Jurkat, Clone E6-1 (cell line): ENCODE measurements at regions not wholly inside any gene's neighbourhood (a gene's known extent, or its start where the extent isn't known, plus 50 kb on each side); places are given as distances from the start of the nearest gene placed in this dataset.
"Not testable (repeated sequence)": the region's sequence is repeated elsewhere in the genome, so short reads cannot be mapped to it uniquely, and the experiment has no call there.

Experiments
- DNase-seq: peaks from one replicate; pipeline ENCODE4 v3.0.0-alpha.2; 2011; ENCODE audit warnings: low read depth, low spot score
- H3K4me3 ChIP-seq: 2 replicates; pipeline ENCODE4 v1.5.1; 2011; ENCODE audit warnings: mild to moderate bottlenecking, low read length, control low read depth, moderate library complexity

- no peak overlapping the region for H3K4me3 ChIP-seq
- no peak for DNase-seq
Observed at GRCh38 chr3:176087066-176087697, 1110.1 kb downstream of the TBL1XR1 start.

DNA sequence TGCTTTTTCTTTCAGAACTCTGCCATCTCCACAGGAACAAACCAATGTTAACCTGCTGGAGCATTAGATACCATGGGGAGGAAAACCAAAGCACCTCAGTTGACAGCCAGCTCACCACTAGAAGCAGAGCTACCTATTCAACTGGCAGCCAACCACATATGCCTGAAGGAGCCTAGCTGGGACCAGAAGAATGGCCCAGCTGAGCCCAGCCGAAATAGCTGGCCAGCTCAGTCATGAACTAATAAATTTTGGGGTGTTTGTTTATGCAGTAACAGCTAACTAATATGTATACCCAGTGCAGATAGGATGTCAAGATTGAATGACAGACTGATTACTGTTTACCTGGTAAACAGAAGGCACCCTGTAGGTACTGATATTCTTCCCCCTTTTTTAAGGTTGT, 1117.5 kb downstream of the TBL1XR1 start:
- DNase-seq: no peak
- H3K4me3 ChIP-seq: no peak overlapping the region

GRCh38 chr3:176078906-176079305, 1118.4 kb downstream of the TBL1XR1 start:
- DNase-seq: no peak

DNA sequence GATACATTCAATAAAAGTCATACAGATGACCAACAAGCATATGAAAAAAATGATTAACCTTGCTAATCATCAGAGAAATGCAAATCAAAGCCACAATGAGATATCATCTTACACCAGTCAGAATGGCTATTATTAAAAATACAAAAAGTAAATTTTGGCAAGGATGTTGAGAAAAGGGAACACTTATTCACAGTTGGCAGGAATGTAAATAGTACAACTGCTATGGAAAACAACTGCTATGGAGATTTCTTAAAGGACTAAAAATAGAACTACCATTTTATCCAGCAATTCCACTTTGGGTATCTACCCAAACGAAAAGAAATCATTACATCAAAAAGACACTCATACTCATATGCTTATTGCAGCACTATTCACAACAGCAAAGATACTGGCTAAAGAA, 1121.8 kb downstream of the TBL1XR1 start:
- no peak for DNase-seq

More at GRCh38 chr3:176078906-176079305, 1118.4 kb downstream of the TBL1XR1 start:
- no peak overlapping the region for H3K4me3 ChIP-seq

DNA sequence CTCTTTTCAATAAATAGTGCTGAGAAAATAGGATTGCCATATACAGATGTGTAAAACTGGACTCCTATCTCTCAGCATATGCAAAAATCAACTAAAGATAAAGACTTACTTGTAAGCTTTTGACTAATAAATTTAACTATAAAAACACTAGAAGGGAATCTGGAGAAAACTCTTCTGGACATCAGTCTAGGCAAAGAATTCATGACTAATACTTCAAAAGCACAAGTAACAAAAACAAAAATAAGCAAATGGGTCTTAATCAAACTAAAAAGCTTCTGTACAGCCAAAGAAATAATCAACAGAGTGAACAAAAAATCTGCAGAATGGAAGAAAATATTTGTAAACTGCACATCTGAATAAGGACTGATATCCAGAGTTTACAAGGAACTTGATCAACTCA, 1122.2 kb downstream of the TBL1XR1 start:
- no peak overlapping the region for H3K4me3 ChIP-seq
- DNase-seq: no peak

More for the DNA sequence above, 1121.8 kb downstream of the TBL1XR1 start:
- H3K4me3 ChIP-seq: no peak overlapping the region

DNA sequence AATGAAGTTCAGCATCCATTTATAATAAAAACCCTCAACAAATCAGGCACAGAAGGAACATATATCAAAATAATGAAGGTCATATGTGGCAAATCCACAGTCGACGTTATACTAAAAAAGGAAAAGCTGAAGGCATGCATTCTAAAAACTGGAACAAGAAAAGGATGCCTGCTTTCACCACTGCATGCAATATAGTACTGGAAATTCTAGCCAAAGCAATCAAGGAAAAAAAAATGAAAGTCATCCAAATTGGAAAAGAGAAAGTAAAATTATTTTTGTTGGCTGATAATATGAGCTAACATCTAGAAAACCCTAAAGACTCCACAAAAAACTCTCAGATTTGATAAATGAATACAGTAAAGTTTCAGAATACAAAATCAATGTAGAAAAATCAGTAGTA, 1123.2 kb downstream of the TBL1XR1 start:
- DNase-seq: no peak
- no peak overlapping the region for H3K4me3 ChIP-seq

DNA sequence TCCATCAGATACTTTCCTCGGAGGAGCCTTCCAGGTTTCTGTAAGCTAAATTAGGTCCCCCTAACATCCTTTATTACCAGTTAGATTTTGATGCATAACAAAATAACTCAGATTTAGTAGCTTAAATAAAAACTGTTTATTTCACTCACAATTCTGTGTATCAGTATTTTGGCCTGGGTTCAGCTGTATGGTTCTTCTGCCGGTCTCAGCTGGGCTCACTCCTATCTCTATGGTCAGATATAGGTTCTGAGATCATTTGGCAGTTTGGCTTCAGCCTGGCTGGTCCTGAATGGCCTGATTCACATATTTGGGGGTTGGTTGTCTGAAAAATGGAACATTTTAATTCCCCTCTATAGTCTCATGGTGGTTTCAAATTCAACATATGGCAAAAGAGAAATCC, 1125.3 kb downstream of the TBL1XR1 start:
- no peak overlapping the region for H3K4me3 ChIP-seq
- no peak for DNase-seq

- H3K4me3 ChIP-seq: no peak overlapping the region
- DNase-seq: no peak
Observed at GRCh38 chr3:176068750-176069149, 1128.5 kb downstream of the TBL1XR1 start.

DNA sequence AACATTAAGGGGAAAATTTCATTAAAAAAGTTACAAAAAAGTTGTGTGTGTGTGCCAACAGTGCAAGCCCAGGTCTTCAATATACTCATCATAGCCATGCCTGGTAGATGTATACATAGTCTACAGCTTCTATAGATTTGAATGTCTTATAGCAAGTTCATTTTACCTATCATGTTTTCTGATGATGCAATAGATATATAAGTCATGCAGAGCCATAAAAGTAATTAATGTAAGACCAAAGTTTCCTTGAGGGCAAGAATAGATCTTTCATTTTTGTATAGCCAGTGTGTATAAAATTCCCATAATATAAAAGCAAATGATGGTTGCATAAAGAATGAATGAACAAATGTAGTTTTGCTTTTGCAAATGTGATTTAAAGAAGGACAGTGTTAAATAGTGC, 1138.4 kb downstream of the TBL1XR1 start:
- DNase-seq: no peak

GRCh38 chr3:176055836-176056235, 1141.4 kb downstream of the TBL1XR1 start:
- DNase-seq: no peak
- no peak overlapping the region for H3K4me3 ChIP-seq

More for the DNA sequence above, 1138.4 kb downstream of the TBL1XR1 start:
- no peak overlapping the region for H3K4me3 ChIP-seq

- H3K4me3 ChIP-seq: no peak overlapping the region
- no peak for DNase-seq
Observed at GRCh38 chr3:176051766-176052165, 1145.5 kb downstream of the TBL1XR1 start.

DNA sequence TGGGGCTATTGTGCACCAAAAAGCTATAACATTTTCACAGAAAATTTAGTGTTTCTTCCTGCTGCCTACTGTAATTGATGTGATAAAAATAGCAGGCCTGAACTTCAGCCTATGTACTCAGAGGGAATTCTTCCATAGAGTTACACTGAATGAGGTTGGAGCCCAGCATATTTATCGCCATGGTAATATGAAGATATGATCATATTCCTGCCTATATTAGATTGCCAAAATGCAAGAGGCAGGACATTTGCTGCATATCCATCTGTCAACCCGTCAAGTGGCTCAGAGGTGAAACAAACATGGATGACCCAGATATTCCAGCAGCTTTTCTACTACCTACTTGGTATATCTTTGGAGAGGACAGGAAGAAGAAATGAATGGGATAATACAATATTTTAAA, 1150.6 kb downstream of the TBL1XR1 start:
- H3K4me3 ChIP-seq: no peak overlapping the region
- DNase-seq: no peak

DNA sequence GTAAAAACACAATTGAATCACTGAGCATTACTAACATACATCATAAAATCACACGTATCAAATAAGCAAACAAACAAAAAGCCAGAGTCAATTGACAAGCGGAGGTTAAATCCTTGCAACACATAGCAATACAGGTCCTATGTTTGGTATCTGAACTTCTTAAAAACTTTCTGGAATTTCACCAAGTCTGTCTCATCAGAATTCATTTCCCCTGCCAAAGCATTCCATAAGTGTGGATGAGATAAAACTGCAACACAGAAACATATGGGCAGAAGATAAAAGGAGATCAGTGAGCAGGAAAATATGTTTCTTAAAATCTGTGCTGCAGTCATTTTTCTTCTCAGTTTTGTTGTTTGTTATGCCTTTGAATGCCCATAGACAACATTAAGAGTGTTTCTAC, 1155.5 kb downstream of the TBL1XR1 start:
- DNase-seq: no peak
- H3K4me3 ChIP-seq: no peak overlapping the region

GRCh38 chr3:176041185-176041584, 1156.1 kb downstream of the TBL1XR1 start:
- DNase-seq: no peak
- no peak overlapping the region for H3K4me3 ChIP-seq

DNA sequence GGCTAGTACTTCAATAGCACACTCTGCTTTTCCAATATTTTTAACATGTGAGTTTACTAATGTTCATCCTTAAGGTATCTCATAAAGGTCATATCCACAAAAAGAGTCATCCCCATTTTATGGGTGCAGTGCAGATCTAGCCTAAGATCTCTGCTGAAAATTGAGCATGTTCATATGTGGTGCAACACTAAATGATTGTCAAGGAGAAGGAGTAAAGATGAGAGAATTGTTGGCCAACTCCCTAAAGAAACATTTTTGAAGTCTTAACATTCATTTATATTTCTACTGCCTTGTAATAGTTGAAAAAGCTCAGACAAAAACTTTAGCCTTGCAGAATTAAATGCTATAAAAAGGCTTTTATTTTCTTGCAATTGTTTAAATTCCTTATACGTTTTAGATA, 1159.6 kb downstream of the TBL1XR1 start:
- no peak for DNase-seq
- H3K4me3 ChIP-seq: no peak overlapping the region

DNA sequence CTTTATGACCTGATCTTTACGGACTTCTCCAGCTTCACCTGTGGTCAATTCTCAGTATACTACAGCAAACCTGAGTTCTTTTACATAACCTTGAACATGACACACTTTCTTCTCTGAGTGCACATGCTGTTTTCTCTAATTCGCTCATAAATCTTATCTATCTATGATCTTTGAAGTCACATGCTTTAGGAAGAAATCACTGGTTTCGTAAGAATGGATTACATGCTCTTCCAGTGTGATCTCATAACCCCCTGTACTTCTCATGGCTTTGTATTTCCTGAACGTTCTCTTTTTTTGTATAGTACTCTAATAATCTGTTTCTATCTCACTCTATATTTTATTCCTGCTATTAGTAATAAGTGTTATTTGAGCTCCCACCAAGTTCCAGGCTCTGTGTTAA, 1165.2 kb downstream of the TBL1XR1 start:
- no peak for DNase-seq
- H3K4me3 ChIP-seq: no peak overlapping the region

GRCh38 chr3:176016203-176016602, 1157.1 kb downstream of the NAALADL2 start:
- H3K4me3 ChIP-seq, DNase-seq: not testable (repeated sequence)

DNA sequence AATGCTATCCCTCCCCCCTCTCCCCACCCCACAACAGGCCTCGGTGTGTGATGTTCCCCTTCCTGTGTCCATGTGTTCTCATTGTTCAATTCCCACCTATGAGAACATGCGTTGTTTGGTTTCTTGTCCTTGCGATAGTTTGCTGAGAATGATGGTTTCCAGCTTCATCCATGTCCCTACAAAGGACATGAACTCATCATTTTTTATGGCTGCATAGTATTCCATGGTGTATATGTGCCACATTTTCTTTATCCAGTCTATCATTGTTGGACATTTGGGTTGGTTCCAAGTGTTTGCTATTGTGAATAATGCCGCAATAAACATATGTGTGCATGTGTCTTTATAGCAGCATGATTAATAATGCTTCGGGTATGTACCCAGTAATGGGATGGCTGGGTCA, 1156.1 kb downstream of the NAALADL2 start:
- DNase-seq, H3K4me3 ChIP-seq: not testable (repeated sequence)

DNA sequence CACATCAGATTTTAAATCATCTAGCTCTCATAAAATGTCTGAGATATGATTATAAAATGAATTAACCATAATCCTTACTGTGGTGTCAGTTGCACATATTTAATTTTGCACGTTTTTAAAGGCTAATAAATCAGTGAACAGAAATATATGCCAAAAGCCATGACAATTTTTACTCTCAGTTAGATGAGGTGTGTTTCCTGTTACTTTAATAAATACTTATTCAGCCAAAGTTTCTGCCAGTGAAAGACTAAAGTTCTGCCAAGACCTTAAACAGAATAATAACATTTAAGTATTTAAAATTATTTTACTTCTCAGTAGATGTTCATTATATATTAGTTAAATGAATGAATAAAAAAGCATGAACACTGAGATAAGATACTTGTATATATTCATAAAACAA, 1150.1 kb downstream of the NAALADL2 start:
- H3K4me3 ChIP-seq: no peak overlapping the region
- DNase-seq: no peak

DNA sequence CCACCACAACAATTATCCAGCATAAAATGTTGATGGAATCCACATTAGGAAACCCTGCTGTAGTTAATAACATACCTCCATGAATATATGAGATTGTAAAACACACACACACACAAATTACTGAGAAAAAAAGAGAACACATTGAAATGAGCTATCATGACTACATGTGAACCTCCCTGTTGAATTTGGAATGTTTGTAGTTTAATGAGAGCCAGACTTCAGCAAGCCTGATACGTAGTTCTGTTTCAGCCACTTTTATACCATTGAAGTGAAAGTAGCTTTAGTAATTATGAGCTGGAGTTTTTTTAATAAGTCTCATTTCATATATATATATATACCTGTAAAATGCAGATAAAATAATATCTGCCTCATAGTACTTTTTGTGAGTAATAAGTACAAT, 1146.4 kb downstream of the NAALADL2 start:
- no peak for DNase-seq

GRCh38 chr3:175989161-175989560, 1130.0 kb downstream of the NAALADL2 start:
- no peak overlapping the region for H3K4me3 ChIP-seq
- no peak for DNase-seq

More for the DNA sequence above, 1146.4 kb downstream of the NAALADL2 start:
- H3K4me3 ChIP-seq: no peak overlapping the region
